DMS53 treated with DMSO at 0.1 percent for 48 hours (cell line): ENCODE measurements at regions not wholly inside any gene's neighbourhood (a gene's known extent, or its start where the extent isn't known, plus 50 kb on each side); places are given as distances from the start of the nearest gene placed in this dataset.
A peak's percentile ranks its signal among the peaks of the same experiment; 100 is the strongest.

Experiments
- DNase-seq: peaks from one replicate; lab custom pipeline; 2025; ENCODE audit not compliant: unreplicated experiment; lab: John Stamatoyannopoulos, UW

- no peak for DNase-seq
Measured at GRCh38 chr13:97134364-97135095, 87.6 kb upstream of the MBNL2 start.

GRCh38 chr13:97135883-97136282 is 86.2 kb upstream of the MBNL2 start:
- no peak for DNase-seq

- DNase-seq = no peak
Measured at GRCh38 chr13:97136418-97136817, 85.7 kb upstream of the MBNL2 start.

GRCh38 chr13:97139691-97140090 is 82.4 kb upstream of the MBNL2 start:
- no peak for DNase-seq

- DNase-seq = no peak
Measured at GRCh38 chr13:97140131-97140530, 82.0 kb upstream of the MBNL2 start.

GRCh38 chr13:97140611-97141010 is 81.5 kb upstream of the MBNL2 start:
- no peak for DNase-seq

- DNase-seq = no peak
Measured at GRCh38 chr13:97141097-97141496, 81.0 kb upstream of the MBNL2 start.

- peak; percentile 54 for DNase-seq
Measured at GRCh38 chr13:97141564-97142005, 80.5 kb upstream of the MBNL2 start.

GRCh38 chr13:97142452-97142851 is 79.7 kb upstream of the MBNL2 start:
- DNase-seq = no peak

GRCh38 chr13:97145057-97145456 is 77.1 kb upstream of the MBNL2 start:
- no peak for DNase-seq

GRCh38 chr13:97148894-97149293 is 73.2 kb upstream of the MBNL2 start:
- DNase-seq = no peak

- DNase-seq = no peak
Measured at GRCh38 chr13:97160421-97160820, 61.7 kb upstream of the MBNL2 start.

GRCh38 chr13:97161582-97162231 is 60.4 kb upstream of the MBNL2 start:
- DNase-seq = no peak

- peak; percentile 16 for DNase-seq
Measured at GRCh38 chr13:97165502-97166425, 56.4 kb upstream of the MBNL2 start.

GRCh38 chr13:97171136-97171535 is 51.0 kb upstream of the MBNL2 start:
- no peak for DNase-seq
